Sigmoid colon (tissue), 6 donors: ENCODE measurements at regions not wholly inside any gene's neighbourhood (a gene's known extent, or its start where the extent isn't known, plus 50 kb on each side); places are given as distances from the start of the nearest gene placed in this dataset.
A peak's percentile ranks its signal among the peaks of the same experiment; 100 is the strongest.

Experiments
- DNase-seq: peaks from one replicate; pipeline ENCODE4 v3.0.0-alpha.2; 2019
- H3K27ac ChIP-seq, 4 donors: fragments of 200-600 bp; sonication (generic); one replicate each; pipeline ENCODE4 v1.5.1; 2016 to 2019; ENCODE audit warnings: mild to moderate bottlenecking in 1 of 4
- H3K27me3 ChIP-seq, 3 donors: fragments of 200-600 bp; sonication (generic); one replicate each; pipeline ENCODE4 v1.5.1; 2019; ENCODE audit warnings: mild to moderate bottlenecking in 1 of 3
- H3K36me3 ChIP-seq, 4 donors: fragments of 200-600 bp; sonication (generic); one replicate each; pipeline ENCODE4 v1.5.1; 2016 to 2019
- H3K4me1 ChIP-seq, 4 donors: fragments of 200-600 bp; sonication (generic); one replicate each; pipeline ENCODE4 v1.5.1; 2017 to 2019
- H3K4me3 ChIP-seq, 4 donors: fragments of 200-600 bp; sonication (generic); one replicate each; pipeline ENCODE4 v1.5.1; 2017 to 2019; ENCODE audit warnings: mild to moderate bottlenecking in 2 of 4, moderate library complexity in 1 of 4
- H3K9me3 ChIP-seq, 4 donors: fragments of 200-600 bp in 3 of 4; sonication (generic) in 3 of 4; one replicate each; pipeline versions ENCODE4 v1.5.1 to v1.6.1; 2013 to 2019
- EP300 ChIP-seq, 4 donors: sonication (generic); formaldehyde crosslinking; IDR thresholded peaks; one replicate each; pipeline ENCODE4 v1.6.1; 2017; ENCODE audit warnings: antibody characterized with exemption in 4 of 4
- POLR2A ChIP-seq, 2 donors: fragments of 450-650 bp; IDR thresholded peaks; one replicate each; pipeline ENCODE4 v1.6.1; 2016; ENCODE audit warnings: antibody characterized with exemption in 2 of 2, mild to moderate bottlenecking in 2 of 2, moderate library complexity in 2 of 2
- POLR2AphosphoS5 ChIP-seq, 4 donors: sonication (generic); formaldehyde crosslinking; IDR thresholded peaks; one replicate each; pipeline ENCODE4 v1.6.1; 2017; ENCODE audit warnings: antibody characterized with exemption in 4 of 4
- WGBS, 2 donors: extraction: QIAGEN DNeasy Blood & Tissue Kit; methylation state at CpG; one replicate each; pipeline ENCODE4 v1.1.7; 2013; 5-methylcytosine and 5-hydroxymethylcytosine counted together
- intact Hi-C: fragments of 100-400 bp; cut with DNase I; formaldehyde crosslinking; loops from one replicate; pipeline ENCODE4 v1.15.1; 2023
- TF ChIP-seq, protein P1 (sequence below), 4 experiments: fragments of 450-650 bp in 3 of 4; fragments of 200-600 bp in 1 of 4; IDR thresholded peaks; one replicate each; pipeline ENCODE4 v1.5.1; 2016 to 2019; ENCODE audit warnings: antibody characterized with exemption in 4 of 4, mild to moderate bottlenecking in 3 of 4, moderate library complexity in 2 of 4
- donor health status: healthy with polysubstance abuse.
- donor health status: healthy.

DNA sequence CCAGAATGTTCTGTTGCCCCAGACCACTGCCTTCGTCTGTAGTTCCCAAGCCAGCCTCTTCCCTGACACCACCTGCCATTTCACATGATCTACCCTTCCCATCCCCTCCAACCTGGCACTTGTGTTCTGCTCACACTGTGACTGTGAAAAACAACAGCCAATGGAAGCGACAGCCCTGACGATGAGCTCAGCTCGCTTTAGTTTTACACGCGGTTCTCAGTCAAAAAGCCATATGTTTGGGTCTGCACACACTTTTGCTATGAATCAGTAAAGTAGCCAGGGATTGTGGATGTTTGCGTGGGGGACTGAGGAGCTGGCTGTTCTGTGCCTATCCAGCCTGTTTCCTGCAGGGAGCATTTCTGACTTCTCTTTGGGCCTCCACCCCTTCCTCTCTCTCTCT is 282.7 kb downstream of the WDR11 start:
- Histone ChIP-seq H3K9me3 (no peaks in the 10 kb centered on the region), H3K36me3 (no peaks in the 10 kb centered on the region), H3K27me3 (no peaks in the 10 kb centered on the region), H3K27ac (no peak overlapping the region), H3K4me3 (no peak overlapping the region), H3K4me1 (peaks cover 3 to 32% (median 26%) of the 10 kb centered on the region in 4 donors)
- TF ChIP-seq POLR2AphosphoS5 (IDR thresholded peaks at IDR 0.05) (no peak), EP300 (IDR thresholded peaks at IDR 0.05) (no peak), POLR2A (IDR thresholded peaks at IDR 0.05) (no peak)
- TF ChIP-seq, protein P1, sequence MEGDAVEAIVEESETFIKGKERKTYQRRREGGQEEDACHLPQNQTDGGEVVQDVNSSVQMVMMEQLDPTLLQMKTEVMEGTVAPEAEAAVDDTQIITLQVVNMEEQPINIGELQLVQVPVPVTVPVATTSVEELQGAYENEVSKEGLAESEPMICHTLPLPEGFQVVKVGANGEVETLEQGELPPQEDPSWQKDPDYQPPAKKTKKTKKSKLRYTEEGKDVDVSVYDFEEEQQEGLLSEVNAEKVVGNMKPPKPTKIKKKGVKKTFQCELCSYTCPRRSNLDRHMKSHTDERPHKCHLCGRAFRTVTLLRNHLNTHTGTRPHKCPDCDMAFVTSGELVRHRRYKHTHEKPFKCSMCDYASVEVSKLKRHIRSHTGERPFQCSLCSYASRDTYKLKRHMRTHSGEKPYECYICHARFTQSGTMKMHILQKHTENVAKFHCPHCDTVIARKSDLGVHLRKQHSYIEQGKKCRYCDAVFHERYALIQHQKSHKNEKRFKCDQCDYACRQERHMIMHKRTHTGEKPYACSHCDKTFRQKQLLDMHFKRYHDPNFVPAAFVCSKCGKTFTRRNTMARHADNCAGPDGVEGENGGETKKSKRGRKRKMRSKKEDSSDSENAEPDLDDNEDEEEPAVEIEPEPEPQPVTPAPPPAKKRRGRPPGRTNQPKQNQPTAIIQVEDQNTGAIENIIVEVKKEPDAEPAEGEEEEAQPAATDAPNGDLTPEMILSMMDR (IDR thresholded peaks at IDR 0.05) = no peak
- intact Hi-C loops = no loop called here
- no peak for DNase-seq
- 92 to 95% methylated on average over 7 of the region's 7 CpGs for WGBS, 2 donors

DNA sequence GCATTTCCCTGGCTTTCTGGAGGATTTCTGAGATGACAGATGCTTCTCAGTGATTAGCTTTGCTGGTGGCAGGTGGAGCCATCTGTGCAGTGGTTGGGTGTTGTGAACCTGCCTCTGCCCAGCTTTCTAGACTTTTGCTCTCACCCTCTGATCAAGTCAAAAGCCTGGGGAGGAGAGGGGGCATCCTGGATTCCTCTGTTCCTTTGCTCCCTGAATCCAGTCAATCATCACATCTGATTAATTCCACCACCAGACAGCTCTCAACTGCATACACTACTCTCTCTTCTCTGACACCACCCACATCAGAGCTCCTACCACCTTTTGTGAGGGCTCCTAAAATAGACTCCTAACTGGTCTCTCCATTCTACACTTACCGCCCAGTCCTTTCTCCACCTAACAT is 283.5 kb downstream of the WDR11 start:
- intact Hi-C loops = loop anchor here (5.0 kb wide), 3 partner anchors 163 to 463 kb away; partner anchors contain the start of gene FGFR2
- DNase-seq = no peak
- Histone ChIP-seq H3K27ac (no peak overlapping the region), H3K27me3 (no peaks in the 10 kb centered on the region), H3K36me3 (no peaks in the 10 kb centered on the region), H3K9me3 (no peaks in the 10 kb centered on the region), H3K4me3 (no peak overlapping the region), H3K4me1 (peaks cover 3 to 38% (median 30%) of the 10 kb centered on the region in 4 donors)
- no peak for TF ChIP-seq EP300 (IDR thresholded peaks at IDR 0.05)
- no peak for TF ChIP-seq POLR2A (IDR thresholded peaks at IDR 0.05)
- TF ChIP-seq POLR2AphosphoS5 (IDR thresholded peaks at IDR 0.05) = no peak
- TF ChIP-seq, protein P1 (IDR thresholded peaks at IDR 0.05) = no peak
- 95 to 96% methylated on average over 1 of the region's 1 CpG for WGBS, 2 donors

DNA sequence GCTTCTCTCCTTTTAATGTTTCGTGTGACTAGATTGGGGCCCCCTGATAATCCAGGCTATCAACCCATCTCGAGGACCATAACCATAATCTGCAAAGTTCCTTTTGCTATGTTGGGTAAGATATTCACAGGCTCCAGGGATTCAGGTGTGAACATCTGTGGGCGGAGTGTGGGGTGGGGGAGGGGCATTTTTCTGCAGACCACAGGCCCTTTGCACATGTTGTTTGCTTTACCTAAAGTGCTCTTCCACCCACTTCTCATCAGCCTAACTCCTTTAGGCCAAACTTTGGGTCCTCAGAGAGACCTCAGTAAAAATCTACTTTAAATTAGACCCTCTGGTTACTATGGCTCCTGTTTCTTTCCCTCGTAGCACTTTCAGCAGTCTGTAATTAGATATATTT is 284.4 kb downstream of the WDR11 start:
- TF ChIP-seq POLR2A (IDR thresholded peaks at IDR 0.05) (no peak), POLR2AphosphoS5 (IDR thresholded peaks at IDR 0.05) (no peak), EP300 (IDR thresholded peaks at IDR 0.05) (no peak)
- TF ChIP-seq, protein P1 (IDR thresholded peaks at IDR 0.05) = no peak
- H3K4me1 ChIP-seq = peaks cover 3 to 46% (median 34%) of the 10 kb centered on the region in 4 donors
- intact Hi-C loops = loop anchor here (5.0 kb wide), 3 partner anchors 162 to 462 kb away; partner anchors contain the start of gene FGFR2
- no peaks in the 10 kb centered on the region for H3K9me3 ChIP-seq
- no peaks in the 10 kb centered on the region for H3K27me3 ChIP-seq
- H3K4me3 ChIP-seq = no peak overlapping the region
- peak overlapping the region in 1 of 4 donors; percentile 79 for H3K27ac ChIP-seq
- no peak for DNase-seq
- H3K36me3 ChIP-seq = no peaks in the 10 kb centered on the region
- WGBS, 2 donors = 94 to 95% methylated on average over 4 of the region's 4 CpGs

DNA sequence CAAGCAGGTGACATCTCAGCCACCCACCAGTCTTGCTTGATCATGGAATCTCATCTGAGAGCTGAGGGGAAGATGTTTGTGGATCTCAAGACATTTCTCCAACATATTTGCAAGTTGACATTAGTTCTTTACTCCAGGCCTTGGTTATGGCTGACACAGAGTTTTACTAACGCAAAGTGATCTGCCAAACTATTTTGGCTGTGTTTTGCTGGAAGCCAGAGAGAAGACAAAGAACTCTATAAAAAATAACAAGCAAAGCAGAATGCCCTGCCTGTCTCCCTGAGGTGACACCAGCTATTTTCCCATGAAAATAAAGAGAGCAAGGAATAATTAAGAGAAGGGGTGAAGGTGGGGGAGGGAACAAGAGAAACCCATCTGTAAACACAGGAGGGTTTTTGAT is 286.4 kb downstream of the WDR11 start:
- H3K4me1 ChIP-seq = peaks cover 3 to 49% (median 35%) of the 10 kb centered on the region in 4 donors
- no peaks in the 10 kb centered on the region for H3K27me3 ChIP-seq
- intact Hi-C loops = loop anchor here (2.0 to 5.0 kb wide), 4 partner anchors 105 to 460 kb away; partner anchors contain the start of gene FGFR2
- 77 to 81% methylated on average over 1 of the region's 1 CpG for WGBS, 2 donors
- DNase-seq = no peak
- H3K4me3 ChIP-seq = no peak overlapping the region
- no peaks in the 10 kb centered on the region for H3K36me3 ChIP-seq
- H3K27ac ChIP-seq = peak overlapping the region in 3 of 4 donors; percentile 75 to 81 (median 79)
- TF ChIP-seq EP300 (IDR thresholded peaks at IDR 0.05) = peak in 1 of 4 donors; percentile 34
- no peak for TF ChIP-seq POLR2A (IDR thresholded peaks at IDR 0.05)
- TF ChIP-seq POLR2AphosphoS5 (IDR thresholded peaks at IDR 0.05) = peak; percentile 19 to 68 (median 56)
- TF ChIP-seq, protein P1 (IDR thresholded peaks at IDR 0.05) = peak in 1 of 4 experiments; percentile 5
- H3K9me3 ChIP-seq = no peaks in the 10 kb centered on the region
